Stomach (tissue), 4 donors: ENCODE measurements at regions not wholly inside any gene's neighbourhood (a gene's known extent, or its start where the extent isn't known, plus 50 kb on each side); places are given as distances from the start of the nearest gene placed in this dataset.

Experiments
- EP300 ChIP-seq: sonication (generic); formaldehyde crosslinking; IDR thresholded peaks from one replicate; pipeline ENCODE4 v1.6.1; 2017; ENCODE audit warnings: antibody characterized with exemption
- POLR2A ChIP-seq, 4 donors: fragments of 450-650 bp; IDR thresholded peaks; one replicate each; pipeline ENCODE4 v1.6.1; 2016; ENCODE audit warnings: antibody characterized with exemption in 4 of 4, control low read depth in 2 of 4, mild to moderate bottlenecking in 1 of 4, moderate library complexity in 1 of 4
- POLR2AphosphoS5 ChIP-seq, 3 donors: sonication (generic); formaldehyde crosslinking; IDR thresholded peaks; one replicate each; pipeline ENCODE4 v1.6.1; 2016; ENCODE audit warnings: antibody characterized with exemption in 3 of 3
- TF ChIP-seq, protein P1 (sequence below), 7 experiments: fragments of 450-650 bp in 4 of 7; fragments of 200-600 bp in 3 of 7; sonication (generic) in 3 of 7; IDR thresholded peaks; one replicate each; pipeline ENCODE4 v1.5.1; 2016 to 2019; ENCODE audit warnings: antibody characterized with exemption in 7 of 7, control low read depth in 2 of 7, mild to moderate bottlenecking in 1 of 7

GRCh38 chr12:75786070-75786469 is 245.5 kb downstream of the PHLDA1 start:
- TF ChIP-seq, protein P1, sequence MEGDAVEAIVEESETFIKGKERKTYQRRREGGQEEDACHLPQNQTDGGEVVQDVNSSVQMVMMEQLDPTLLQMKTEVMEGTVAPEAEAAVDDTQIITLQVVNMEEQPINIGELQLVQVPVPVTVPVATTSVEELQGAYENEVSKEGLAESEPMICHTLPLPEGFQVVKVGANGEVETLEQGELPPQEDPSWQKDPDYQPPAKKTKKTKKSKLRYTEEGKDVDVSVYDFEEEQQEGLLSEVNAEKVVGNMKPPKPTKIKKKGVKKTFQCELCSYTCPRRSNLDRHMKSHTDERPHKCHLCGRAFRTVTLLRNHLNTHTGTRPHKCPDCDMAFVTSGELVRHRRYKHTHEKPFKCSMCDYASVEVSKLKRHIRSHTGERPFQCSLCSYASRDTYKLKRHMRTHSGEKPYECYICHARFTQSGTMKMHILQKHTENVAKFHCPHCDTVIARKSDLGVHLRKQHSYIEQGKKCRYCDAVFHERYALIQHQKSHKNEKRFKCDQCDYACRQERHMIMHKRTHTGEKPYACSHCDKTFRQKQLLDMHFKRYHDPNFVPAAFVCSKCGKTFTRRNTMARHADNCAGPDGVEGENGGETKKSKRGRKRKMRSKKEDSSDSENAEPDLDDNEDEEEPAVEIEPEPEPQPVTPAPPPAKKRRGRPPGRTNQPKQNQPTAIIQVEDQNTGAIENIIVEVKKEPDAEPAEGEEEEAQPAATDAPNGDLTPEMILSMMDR (IDR thresholded peaks at IDR 0.05) = no peak
- TF ChIP-seq POLR2A (IDR thresholded peaks at IDR 0.05) (no peak), POLR2AphosphoS5 (IDR thresholded peaks at IDR 0.05) (no peak), EP300 (no peak)
